ENCODE measurements at regions not wholly inside any gene's neighbourhood (a gene's known extent, or its start where the extent isn't known, plus 50 kb on each side); places are given as distances from the start of the nearest gene placed in this dataset.

DNA sequence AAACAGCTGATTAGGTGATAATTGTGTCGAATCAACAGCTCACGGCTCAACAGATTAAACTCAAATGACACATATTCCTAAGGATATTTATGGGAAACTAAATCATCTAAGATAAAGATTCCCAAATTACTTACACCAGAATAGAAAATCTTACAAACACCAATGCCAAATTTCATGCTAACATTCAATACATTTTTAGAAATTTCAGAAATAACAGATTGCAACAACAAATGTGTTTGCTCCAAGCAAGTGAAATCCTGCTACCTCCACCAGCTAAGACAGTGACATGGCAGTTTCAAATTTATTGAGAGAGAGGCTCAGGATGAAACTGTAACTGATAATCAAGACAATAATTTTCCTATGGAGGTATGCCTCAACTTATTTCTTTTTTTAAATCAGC is 65.0 kb upstream of the EPB41L3 start:
- H3K4me3 ChIP-seq (ENCODE audit: low read depth, low read length), result no peak overlapping the region
- TF ChIP-seq, protein P1, sequence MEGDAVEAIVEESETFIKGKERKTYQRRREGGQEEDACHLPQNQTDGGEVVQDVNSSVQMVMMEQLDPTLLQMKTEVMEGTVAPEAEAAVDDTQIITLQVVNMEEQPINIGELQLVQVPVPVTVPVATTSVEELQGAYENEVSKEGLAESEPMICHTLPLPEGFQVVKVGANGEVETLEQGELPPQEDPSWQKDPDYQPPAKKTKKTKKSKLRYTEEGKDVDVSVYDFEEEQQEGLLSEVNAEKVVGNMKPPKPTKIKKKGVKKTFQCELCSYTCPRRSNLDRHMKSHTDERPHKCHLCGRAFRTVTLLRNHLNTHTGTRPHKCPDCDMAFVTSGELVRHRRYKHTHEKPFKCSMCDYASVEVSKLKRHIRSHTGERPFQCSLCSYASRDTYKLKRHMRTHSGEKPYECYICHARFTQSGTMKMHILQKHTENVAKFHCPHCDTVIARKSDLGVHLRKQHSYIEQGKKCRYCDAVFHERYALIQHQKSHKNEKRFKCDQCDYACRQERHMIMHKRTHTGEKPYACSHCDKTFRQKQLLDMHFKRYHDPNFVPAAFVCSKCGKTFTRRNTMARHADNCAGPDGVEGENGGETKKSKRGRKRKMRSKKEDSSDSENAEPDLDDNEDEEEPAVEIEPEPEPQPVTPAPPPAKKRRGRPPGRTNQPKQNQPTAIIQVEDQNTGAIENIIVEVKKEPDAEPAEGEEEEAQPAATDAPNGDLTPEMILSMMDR (conservative IDR thresholded peaks at IDR 0.05; ENCODE audit: low read depth, low read length), result no peak
- no peak for DNase-seq (ENCODE audit: low read depth)

DNA sequence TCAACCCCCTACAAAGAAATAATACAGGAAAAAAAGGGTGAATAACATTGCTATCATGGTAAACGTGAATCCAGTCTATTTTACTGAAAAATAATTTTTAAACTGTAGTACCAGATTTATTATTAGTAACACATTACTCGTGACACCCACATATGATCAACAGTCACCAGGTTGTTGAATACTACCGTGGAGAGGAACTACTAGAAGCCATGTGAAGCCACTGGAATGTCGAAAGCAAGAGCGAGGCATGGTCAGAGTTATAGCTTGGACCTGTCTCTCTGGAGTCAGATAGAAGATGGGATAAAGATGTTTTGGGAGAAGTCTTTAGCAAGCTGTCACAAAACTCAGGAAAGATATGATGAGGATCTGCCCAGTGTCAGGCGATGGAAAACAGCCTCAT is 63.2 kb upstream of the EPB41L3 start:
- no peak overlapping the region for H3K4me3 ChIP-seq (ENCODE audit: low read depth, low read length)
- TF ChIP-seq, protein P1 (conservative IDR thresholded peaks at IDR 0.05; ENCODE audit: low read depth, low read length), result no peak
- DNase-seq (ENCODE audit: low read depth), result no peak

DNA sequence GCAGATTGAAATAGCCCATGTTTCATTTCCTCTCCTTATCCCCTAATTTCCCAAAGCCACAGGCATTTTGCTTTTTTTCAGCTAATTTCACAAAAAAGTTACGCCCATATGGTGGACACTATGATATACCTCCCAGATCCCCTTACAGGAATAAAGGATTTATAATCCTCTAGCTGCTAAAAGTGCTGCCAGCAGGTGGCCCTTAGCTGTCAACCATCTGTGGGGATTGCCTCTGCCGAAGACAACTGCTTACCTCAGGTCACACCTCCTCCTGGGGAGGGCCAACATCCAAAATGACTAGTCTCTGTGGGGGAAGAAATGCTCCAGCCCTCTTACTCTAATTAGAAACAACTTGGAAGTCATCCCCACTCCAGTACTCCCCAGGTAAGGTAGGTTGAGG is 61.0 kb upstream of the EPB41L3 start:
- TF ChIP-seq, protein P1 (conservative IDR thresholded peaks at IDR 0.05; ENCODE audit: low read depth, low read length), result peak; percentile 51
- DNase-seq (ENCODE audit: low read depth), result peak; percentile 23

DNA sequence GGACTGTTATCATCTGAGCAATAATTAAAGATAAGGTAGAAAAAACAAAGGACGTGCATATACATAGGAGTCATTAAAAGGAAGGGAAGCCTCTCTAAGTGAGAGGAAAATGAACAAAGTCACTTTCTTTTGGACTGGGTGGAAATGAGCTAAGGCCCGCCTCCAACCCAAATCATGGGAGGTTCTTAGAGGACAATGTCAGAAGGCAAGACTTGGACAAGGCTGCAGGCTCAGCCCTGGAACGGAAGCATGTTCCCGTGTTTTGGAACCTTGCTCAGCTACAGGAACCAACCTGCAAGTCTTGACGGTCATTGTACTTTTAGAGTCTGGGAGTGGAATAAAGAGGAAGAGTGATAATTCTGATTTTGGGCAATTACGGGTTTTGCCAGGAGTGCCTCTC is 59.4 kb upstream of the EPB41L3 start:
- H3K4me3 ChIP-seq (ENCODE audit: low read depth, low read length), result no peak overlapping the region
- no peak for DNase-seq (ENCODE audit: low read depth)
- TF ChIP-seq, protein P1 (conservative IDR thresholded peaks at IDR 0.05; ENCODE audit: low read depth, low read length), result no peak

More for the DNA sequence above, 61.0 kb upstream of the EPB41L3 start:
- no peak overlapping the region for H3K4me3 ChIP-seq (ENCODE audit: low read depth, low read length)

DNA sequence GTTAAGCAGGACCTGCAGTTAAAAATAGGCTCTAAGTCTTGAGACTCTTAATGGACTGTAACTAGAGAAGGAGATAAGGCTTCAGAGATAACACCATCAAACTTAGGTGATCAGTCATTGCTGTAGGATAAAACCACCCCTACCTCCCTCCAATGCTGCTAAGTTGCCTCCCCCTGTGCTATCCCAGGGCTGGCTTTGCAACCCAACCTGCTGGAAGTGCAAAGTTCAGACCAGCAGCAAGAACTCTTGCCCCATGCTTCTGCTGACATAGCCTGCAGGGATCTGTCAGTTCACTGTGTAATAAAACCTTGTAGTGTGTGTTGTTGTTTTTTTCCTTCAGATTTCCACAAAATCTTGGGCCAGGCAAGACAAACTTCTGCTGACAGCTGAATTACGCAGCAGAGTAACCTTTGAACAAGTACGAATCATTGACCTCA is 57.4 kb upstream of the EPB41L3 start:
- TF ChIP-seq, protein P1 (conservative IDR thresholded peaks at IDR 0.05; ENCODE audit: low read depth, low read length), result no peak
- DNase-seq (ENCODE audit: low read depth), result no peak
- H3K4me3 ChIP-seq (ENCODE audit: low read depth, low read length), result no peak overlapping the region

DNA sequence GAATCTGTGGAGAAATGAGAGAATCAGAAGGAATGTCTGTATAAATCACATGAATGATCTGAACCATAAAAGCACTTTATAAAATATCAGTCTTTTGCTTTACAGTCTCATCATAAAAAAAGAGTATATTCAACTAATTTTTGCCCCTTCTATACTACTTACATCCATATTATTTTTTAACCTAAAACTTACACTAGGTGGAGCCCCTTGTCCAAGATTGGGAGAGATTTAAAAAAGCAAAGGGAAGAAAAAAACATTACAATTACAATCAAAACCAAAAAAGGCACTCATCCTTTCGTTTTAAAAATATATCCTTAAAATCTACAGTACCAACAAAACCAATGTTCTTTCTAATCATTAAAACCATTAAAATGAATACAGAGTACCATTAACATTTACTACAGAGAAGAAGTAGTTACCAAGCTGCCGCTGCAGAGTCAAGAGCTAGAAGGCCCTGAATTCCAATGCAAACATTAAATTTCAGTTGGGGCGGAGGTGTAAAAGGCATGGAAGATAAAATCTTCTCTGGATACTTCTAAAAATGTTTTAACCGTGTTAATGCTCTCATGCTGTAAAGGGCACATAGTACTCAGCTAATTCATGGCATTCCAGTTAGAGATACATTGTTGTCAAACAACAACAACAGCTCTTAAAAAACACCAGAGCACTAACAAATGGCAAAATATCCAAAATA is 56.7 kb upstream of the EPB41L3 start:
- TF ChIP-seq, protein P1 (conservative IDR thresholded peaks at IDR 0.05; ENCODE audit: low read depth, low read length), result peak; percentile 61
- H3K4me3 ChIP-seq (ENCODE audit: low read depth, low read length), result no peak overlapping the region
- peak; percentile 67 for DNase-seq (ENCODE audit: low read depth)

DNA sequence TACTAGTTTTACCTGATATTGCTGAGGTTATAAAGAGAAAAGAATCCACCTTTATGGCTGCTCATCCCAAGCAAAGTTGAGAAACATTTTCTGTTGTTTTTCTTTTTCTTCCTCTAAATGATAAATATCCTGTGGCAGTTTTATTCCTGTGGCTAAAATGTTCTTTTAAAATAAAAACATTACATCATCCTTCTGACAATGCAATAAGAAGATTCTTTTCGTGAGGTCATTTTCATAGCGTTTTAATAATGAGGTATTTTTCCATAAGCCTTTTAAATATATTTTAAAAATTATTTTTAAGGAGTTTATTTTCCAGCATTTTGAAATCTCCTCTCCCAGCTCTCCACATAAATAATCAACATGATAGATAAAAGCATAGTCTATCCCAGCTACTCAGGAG is 52.8 kb upstream of the EPB41L3 start:
- H3K4me3 ChIP-seq (ENCODE audit: low read depth, low read length), result no peak overlapping the region
- TF ChIP-seq, protein P1 (conservative IDR thresholded peaks at IDR 0.05; ENCODE audit: low read depth, low read length), result no peak
- no peak for DNase-seq (ENCODE audit: low read depth)
